ENCODE measurements at regions not wholly inside any gene's neighbourhood (a gene's known extent, or its start where the extent isn't known, plus 50 kb on each side); places are given as distances from the start of the nearest gene placed in this dataset.
"Not testable (repeated sequence)": the region's sequence is repeated elsewhere in the genome, so short reads cannot be mapped to it uniquely, and the experiment has no call there.

DNA sequence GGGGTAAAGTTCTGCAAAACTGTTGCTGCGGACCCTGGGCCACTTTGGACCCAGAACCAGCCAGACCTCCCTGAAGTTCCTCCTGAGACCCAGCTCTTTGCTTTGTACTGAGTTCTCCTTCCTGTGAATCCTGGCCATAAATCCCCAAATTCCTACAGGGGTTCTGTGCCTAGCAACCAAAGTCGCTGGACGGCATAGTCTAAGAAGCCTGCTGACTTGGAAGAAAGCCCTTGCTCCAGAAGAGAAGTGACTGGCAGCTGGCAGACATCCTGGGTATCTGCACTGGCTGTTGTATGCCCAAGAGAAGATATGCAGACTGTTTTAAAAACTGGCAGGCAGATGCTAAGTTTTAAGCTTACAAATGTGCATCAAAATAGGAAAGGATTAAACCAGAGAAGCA, 99.9 kb upstream of the SLC24A4 start:
- DNase-seq = no peak

- DNase-seq = no peak
These were observed 98.5 kb upstream of the SLC24A4 start for GRCh38 chr14:92224358-92224954.

DNA sequence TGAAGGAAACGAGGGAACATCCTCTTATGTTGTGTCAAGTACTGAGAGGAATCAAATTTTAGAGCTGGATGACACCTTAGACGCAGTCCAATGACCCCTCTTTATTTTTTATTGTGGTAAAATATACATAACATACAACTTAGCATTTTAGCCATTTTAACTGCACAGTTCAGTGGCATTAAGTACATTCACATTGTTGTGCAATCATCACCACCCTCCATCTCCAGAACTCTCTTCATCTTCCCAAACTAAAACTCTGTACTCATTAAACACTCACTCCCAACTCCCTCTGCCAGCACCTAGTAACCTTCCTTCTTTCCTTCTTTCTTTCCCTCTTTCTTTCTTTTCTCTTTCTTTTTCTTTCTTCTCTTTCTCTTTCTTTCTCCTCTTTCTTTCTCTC, 97.2 kb upstream of the SLC24A4 start:
- DNase-seq = no peak

DNA sequence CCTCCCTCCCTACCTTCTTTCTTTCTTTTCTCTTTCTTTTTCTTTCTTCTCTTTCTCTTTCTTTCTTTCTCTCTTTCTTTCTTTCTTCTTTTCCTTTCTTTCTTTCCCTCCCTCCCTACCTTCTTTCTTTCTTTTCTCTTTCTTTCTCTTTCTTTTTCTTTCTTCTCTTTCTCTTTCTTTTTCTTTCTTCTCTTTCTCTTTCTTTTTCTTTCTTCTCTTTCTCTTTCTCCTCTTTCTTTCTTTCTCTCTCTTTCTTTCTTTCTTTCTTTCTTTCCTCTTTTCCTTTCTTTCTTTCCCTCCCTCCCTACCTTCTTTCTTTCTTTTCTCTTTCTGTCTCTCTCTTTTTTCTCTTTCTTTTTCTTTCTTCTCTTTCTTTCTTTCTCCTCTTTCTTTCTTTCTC, 96.8 kb upstream of the SLC24A4 start:
- not testable (repeated sequence) for DNase-seq

DNA sequence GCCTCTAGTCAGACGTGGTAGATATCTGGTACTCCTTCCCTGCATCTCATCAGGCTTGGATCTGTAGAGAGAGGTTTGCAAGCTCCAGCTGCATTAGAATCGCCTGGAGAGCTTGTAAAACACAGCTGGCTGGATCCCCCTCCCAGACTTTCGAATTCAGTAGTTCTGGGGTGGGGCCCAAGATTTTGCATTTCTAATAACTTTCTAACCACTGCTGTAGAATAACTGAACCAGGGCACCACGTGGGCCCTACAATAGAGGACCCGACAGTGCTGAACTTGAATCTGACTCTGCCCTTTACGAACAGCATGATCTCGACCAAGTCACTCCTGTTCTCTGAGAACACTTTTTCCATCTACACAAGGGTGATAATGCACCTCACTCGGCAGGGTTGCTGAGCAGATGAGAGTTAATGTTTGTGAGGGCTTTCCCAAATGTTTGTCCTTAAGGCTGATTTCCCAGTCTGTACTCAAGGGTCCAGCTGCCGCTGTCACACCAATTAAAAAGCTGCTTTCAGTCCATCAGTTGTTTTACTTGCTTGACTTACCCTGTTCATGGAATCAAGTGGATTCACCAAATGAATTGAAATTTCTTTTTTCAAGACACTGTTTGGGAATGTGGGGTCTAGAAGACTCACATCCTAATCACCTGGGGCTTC, 86.6 kb upstream of the SLC24A4 start:
- peak; percentile 33 for DNase-seq

- no peak for DNase-seq
These were observed 82.3 kb upstream of the SLC24A4 start for GRCh38 chr14:92240658-92241057.

GRCh38 chr14:92241966-92242595, 80.9 kb upstream of the SLC24A4 start:
- DNase-seq = no peak

- no peak for DNase-seq
These were observed 78.2 kb upstream of the SLC24A4 start for GRCh38 chr14:92244805-92245204.

- DNase-seq = no peak
These were observed 75.6 kb upstream of the SLC24A4 start for GRCh38 chr14:92247341-92247740.

DNA sequence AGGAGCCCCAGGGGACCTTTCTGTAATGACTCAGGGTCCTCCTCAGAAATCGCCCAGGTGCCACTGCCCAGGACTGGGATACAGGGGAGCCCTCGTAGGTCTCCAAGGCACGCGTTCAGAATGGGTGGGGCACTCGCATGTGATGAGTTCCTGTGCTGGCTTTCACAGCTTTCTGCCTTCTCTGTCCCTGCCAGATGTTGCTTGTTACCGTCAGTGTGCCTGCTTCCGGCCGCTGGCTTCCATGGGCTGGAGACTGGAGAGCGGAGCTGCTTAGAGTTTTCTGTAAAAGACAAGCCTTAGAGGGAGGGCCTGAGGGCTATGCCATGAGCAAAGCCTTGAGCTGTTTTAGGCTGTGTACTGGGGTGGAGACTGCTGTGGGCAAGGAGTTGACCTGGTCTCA, 75.0 kb upstream of the SLC24A4 start:
- DNase-seq = no peak

DNA sequence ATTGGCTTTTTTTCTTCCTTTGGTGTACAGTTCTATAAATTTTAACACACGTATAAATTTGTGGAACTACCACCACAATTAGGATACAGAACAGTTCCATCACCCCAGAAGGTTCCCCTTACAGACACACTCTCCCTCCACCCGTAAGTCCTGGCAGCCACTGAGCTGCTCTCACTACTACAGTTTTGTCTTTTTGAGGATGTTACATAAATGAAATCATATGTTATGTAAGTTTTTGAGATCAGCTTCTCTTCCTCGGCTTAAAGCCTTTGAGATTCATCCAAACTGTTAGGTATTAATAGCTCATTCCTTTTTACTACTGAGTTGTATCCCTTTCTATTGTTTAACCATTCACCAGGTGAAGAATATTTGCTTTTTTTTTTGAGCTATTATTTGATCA, 74.3 kb upstream of the SLC24A4 start:
- no peak for DNase-seq

DNA sequence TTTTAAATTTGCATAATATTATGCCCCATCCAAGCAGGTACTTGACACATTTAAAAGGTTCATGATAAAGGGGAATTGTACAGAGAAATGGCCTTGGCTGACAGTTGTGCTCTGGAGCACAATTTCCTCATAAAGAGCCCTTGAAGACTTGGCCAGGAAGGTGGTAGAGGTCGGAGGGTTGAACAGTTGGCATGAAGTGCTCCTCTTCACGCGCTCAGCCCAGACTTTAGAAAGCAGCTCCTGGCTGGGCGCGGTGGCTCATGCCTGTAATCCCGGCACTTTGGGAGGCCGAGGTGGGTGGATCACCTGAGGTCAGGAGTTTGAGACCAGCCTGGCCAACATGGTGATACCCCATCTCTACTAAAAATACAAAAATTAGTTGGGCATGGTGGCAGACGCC, 72.6 kb upstream of the SLC24A4 start:
- DNase-seq = not testable (repeated sequence)

- DNase-seq = no peak
These were observed 70.6 kb upstream of the SLC24A4 start for GRCh38 chr14:92252323-92252722.

GRCh38 chr14:92253381-92253894, 69.5 kb upstream of the SLC24A4 start:
- peak; percentile 49 for DNase-seq

GRCh38 chr14:92254786-92255185, 68.2 kb upstream of the SLC24A4 start:
- DNase-seq = peak; percentile 86

- no peak for DNase-seq
These were observed 64.0 kb upstream of the SLC24A4 start for GRCh38 chr14:92258934-92259333.

GRCh38 chr14:92259613-92260357, 63.2 kb upstream of the SLC24A4 start:
- no peak for DNase-seq

DNA sequence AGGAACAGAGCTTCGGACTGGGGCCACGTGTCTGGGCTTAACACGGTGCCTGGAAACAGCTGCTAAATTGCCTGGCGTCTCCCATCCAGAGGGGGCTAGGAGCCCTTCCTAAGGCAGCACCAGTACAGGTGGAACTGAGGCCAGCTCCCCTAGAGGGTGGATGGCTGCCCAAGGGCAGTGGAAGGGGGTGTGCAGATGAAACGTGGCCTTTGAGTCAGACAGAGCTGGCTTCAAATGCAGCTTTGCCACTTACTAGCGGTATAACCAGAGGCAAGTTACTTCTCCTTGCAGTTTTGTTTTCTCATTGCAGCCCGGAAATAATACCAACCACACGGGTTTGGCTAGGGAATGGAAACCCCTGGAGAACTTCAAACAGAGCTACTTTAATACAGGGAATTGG, 59.3 kb upstream of the SLC24A4 start:
- DNase-seq = no peak

- DNase-seq = no peak
These were observed 58.8 kb upstream of the SLC24A4 start for GRCh38 chr14:92264195-92264594.

GRCh38 chr14:92266216-92266615, 56.7 kb upstream of the SLC24A4 start:
- DNase-seq = no peak

Measured in eye (tissue), 1 donor.